ENCODE measurements at regions not wholly inside any gene's neighbourhood (a gene's known extent, or its start where the extent isn't known, plus 50 kb on each side); places are given as distances from the start of the nearest gene placed in this dataset.

DNA sequence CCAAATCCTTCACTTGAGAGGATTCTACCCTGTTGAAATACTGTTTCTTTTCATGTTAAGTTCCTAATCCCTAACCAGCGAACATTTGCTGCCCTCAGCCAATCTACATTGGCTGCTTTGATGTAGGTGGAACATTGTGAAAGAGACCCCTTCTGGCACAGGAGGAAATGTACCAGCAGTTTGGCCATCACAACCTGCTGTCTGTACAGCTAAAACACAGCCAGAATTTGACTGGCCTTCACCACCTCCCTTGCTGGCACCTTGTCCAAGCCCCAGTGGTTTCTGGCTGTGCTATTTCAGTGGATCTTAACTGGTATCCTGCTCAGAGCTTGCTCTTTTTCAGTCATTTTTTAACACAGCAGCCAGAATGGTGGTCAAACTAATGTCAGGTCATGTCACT lies 202.1 kb upstream of the EPHA7 start:
- H3K4me3 ChIP-seq (ENCODE audit: low read depth, low read length) = no peak overlapping the region
- ChIA-PET POLR2A (no interaction called here), CTCF (no interaction called here)
- no peak for DNase-seq (ENCODE audit: low read depth, low spot score)
- no peak for TF ChIP-seq CTCF (IDR thresholded peaks at IDR 0.05; ENCODE audit: insufficient read depth, low read length, missing control alignments)

- ChIA-PET POLR2A (no interaction called here), CTCF (no interaction called here)
- no peak for DNase-seq (ENCODE audit: low read depth, low spot score)
- H3K4me3 ChIP-seq (ENCODE audit: low read depth, low read length) = no peak overlapping the region
- no peak for TF ChIP-seq CTCF (IDR thresholded peaks at IDR 0.05; ENCODE audit: insufficient read depth, low read length, missing control alignments)
These were observed 185.6 kb upstream of the EPHA7 start for GRCh38 chr6:93604951-93605350.

DNA sequence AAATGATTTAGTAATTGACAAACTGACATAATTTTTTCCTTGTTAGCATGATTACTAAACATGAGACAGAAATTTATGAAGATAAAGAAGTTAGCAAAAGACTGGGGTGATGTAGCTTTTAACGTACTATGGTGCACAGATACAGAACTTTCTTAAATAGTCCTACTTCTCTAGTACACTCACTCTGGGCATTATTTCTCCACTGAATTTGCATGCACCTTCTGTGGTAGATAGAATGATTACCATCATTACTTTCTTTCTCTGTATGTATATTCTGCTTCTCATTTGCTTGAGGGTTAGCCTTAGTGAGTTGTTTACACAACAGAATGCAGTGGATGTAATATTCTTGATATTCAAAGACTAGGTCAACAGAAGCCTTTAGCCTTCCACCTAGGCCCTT lies 173.1 kb upstream of the EPHA7 start:
- TF ChIP-seq CTCF (IDR thresholded peaks at IDR 0.05; ENCODE audit: insufficient read depth, low read length, missing control alignments) = no peak
- CTCF ChIA-PET = no interaction called here
- POLR2A ChIA-PET = no interaction called here
- DNase-seq (ENCODE audit: low read depth, low spot score) = no peak
- no peak overlapping the region for H3K4me3 ChIP-seq (ENCODE audit: low read depth, low read length)

DNA sequence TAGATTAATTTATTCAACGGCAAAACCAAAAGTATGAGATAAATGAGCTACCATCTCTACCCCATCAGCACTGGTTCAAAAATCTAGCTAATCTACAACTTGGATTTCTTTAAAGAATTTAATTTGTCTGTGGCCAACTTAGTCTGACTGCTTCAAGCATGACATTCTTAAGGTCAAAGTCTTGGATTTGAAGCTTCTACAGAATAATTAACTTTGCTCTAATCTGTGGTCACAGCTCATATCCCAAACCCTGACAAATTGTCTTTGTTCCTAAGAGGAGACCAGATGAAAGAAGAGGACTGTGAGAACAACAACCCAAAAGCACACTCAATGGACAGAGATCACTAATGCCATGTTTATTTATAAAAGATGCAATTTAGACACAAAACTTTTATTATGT lies 166.9 kb upstream of the EPHA7 start:
- POLR2A ChIA-PET = no interaction called here
- no peak for DNase-seq (ENCODE audit: low read depth, low spot score)
- no peak overlapping the region for H3K4me3 ChIP-seq (ENCODE audit: low read depth, low read length)
- no peak for TF ChIP-seq CTCF (IDR thresholded peaks at IDR 0.05; ENCODE audit: insufficient read depth, low read length, missing control alignments)
- CTCF ChIA-PET = no interaction called here

DNA sequence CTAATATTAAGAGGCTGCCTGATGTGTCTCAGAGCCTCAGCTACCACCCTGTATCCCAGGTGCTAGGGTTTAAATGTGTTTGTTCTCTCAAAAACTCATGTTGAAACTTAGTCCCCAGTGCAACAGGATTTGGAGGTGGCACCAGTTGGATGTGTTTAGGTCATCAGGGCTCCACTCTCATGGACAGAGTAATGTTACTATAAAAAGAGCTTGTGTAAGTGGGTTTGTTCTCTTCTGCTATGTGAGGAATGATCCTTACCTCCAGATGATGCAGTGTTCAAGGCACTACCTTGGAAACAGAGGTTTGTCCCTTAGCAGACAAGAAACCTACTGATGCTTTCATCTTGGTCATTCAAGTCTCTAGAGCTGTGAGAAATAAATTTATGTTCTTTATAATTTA lies 164.9 kb upstream of the EPHA7 start:
- DNase-seq (ENCODE audit: low read depth, low spot score) = no peak
- POLR2A ChIA-PET = no interaction called here
- TF ChIP-seq CTCF (IDR thresholded peaks at IDR 0.05; ENCODE audit: insufficient read depth, low read length, missing control alignments) = no peak
- CTCF ChIA-PET = no interaction called here
- H3K4me3 ChIP-seq (ENCODE audit: low read depth, low read length) = no peak overlapping the region

- no peak for TF ChIP-seq CTCF (IDR thresholded peaks at IDR 0.05; ENCODE audit: insufficient read depth, low read length, missing control alignments)
- ChIA-PET POLR2A (no interaction called here), CTCF (no interaction called here)
These were observed 162.0 kb upstream of the EPHA7 start for GRCh38 chr6:93581371-93581770.

More at GRCh38 chr6:93581371-93581770, 162.0 kb upstream of the EPHA7 start:
- no peak overlapping the region for H3K4me3 ChIP-seq (ENCODE audit: low read depth, low read length)
- no peak for DNase-seq (ENCODE audit: low read depth, low spot score)
